ENCODE measurements at regions not wholly inside any gene's neighbourhood (a gene's known extent, or its start where the extent isn't known, plus 50 kb on each side); places are given as distances from the start of the nearest gene placed in this dataset.
A peak's percentile ranks its signal among the peaks of the same experiment; 100 is the strongest.
"Not testable (repeated sequence)": the region's sequence is repeated elsewhere in the genome, so short reads cannot be mapped to it uniquely, and the experiment has no call there.

DNA sequence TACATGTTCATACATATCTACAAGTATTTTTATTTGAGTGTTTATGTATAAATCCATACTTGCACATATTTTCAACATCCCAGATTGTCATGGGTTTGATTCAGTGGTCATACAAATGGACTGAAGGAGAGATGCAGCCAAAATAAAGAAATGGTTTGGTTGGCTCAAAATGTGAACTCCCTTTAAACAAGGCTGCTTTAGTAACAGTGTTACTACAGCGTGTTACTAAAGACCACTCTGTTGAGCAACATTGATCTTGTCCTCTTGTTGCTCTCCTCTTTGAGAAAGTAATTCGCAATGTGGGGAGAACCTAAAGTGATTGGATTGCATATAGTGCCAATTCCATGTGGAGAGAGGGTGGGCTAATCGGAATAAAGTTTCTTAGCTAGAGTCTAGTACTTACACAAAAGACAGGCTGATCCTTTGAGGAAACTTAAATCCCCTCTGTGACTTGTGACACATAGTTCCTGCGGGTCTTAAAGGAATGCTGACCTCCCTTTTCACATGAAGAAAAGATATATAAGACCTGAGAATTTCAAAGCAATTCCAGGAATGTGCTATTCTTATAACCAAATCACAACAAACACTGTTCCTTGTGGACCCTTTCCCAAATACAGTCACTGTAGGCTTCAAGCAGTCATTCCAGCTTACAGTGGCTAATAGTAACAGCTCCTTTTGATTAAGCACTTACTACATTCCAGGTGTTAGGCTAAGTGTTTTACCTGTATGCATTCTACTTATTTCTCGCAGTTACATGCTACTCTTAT is 144.3 kb downstream of the FZD1 start:
- DNase-seq, result no peak

DNA sequence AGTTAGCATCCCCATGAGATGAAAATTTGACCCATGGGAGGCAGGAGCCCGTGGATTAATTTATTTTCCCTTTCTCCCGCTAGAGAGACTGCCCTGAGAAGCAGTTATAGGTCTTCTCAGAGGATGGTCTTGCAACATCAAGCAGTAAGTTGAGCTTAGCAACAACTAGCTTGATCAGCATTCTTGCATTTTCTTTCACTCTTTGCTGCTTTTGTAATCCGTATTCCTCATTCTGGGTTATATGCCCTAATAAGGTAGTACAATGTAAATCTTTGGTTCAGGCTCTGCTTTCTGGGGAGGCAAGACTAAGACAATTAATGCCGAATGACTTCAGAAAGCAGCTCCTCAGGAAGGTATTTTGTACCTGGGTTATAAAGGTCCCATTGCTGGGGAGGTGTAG is 146.8 kb downstream of the FZD1 start:
- DNase-seq, result no peak

DNA sequence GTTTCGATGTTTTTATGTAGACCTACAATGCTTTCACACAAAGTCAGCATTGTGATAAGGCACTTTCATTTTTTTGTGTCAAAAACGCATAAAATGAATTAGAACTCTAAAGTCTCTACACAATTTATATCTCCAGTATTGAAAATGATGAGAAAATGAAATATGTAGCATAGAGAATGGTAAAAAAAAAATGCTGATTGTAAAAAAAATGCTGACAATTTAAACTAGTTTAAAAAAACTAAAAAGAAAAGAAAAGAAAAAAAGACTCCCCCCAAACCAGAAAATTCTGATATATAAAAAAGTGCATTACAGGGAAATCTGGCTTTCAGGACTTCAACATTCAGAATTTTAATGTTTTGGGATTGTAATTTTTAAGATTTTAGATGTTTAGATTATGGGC is 148.1 kb downstream of the FZD1 start:
- no peak for DNase-seq

DNA sequence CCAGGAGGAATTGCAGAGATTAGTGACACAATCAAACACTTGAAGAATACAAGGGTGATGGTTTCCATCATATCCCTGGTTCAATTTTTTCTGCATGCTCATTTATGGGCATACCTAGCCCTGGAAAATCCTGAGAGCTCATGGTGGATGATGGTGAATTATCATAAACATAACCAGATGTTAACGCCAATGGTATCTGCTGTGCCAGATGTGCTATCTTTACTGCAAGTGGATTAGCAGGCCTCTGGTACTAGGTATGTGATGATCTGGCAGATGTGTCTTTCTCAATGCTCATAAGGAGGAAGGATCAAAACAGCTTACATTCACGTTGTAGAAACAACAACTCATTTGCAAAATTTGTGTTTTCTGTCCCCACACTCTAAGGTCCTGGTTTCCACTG is 150.5 kb downstream of the FZD1 start:
- DNase-seq, result no peak

- no peak for DNase-seq
Measured at GRCh38 chr7:91416155-91416865, 152.1 kb downstream of the FZD1 start.

DNA sequence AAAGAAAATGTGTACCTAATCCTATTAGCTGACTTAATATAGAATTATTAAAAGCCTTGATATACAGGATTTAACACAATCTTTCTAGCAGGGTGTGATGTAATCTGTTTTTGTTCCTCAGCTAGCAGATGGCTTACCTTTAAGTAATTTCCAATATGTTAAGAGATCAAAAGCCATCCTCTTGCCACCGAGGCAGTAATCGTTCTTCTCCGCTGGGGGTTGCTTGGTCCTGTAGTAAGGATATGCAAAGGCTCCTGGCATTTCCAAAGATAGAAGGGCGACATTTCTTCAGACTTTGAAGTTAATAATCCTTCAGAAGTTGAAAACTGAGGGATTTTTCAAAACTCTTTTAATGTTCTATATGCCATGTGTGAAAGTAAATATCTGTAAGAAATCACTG is 156.4 kb downstream of the FZD1 start:
- no peak for DNase-seq

GRCh38 chr7:91421018-91421417 is 156.8 kb downstream of the FZD1 start:
- DNase-seq, result no peak

DNA sequence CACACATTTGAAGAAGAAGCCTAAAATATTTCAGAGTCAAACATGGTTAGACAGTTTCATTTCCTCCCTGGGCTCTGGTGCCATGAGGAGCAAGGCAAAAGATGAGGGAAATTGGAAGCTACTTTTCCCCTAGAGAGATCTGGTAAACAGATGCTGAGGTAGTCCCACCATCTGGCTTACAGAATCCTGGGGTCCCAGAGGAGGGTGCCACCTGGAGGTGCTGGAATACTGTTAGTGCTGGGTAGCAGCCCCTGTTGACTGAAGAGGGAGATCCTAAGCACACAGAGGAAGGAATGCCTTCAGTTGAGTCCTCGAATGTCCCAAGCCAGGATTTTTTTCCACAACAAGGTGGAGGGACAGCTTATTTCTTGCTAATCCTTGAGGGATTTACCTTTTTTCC is 160.1 kb downstream of the FZD1 start:
- peak; percentile 96 for DNase-seq

GRCh38 chr7:91425149-91425548 is 160.9 kb downstream of the FZD1 start:
- DNase-seq, result no peak

DNA sequence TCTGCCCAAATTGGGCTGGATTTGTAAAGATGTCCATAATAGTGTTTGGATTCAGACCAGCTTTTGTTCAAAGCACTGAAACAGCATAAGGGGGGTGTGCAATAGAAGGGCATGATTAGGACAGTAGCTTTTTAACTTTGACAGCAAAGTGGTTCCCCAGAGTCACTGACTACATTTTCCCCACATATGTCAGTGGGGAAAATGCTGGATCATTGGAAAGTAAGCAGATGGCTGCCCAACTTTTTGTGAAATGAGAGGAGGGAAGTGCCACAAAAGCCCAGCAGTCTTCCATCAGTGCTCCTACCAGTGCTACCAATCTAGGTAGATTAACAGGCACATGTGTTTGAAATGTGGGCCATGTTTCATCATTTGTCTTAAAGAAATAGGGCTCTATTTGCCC is 162.8 kb downstream of the FZD1 start:
- peak; percentile 97 for DNase-seq

GRCh38 chr7:91431601-91432000 is 167.4 kb downstream of the FZD1 start:
- DNase-seq, result no peak

- DNase-seq, result no peak
Measured at GRCh38 chr7:91434836-91435235, 170.6 kb downstream of the FZD1 start.

GRCh38 chr7:91435381-91436059 is 171.3 kb downstream of the FZD1 start:
- no peak for DNase-seq

- DNase-seq, result peak; percentile 98
Measured at GRCh38 chr7:91436655-91437054, 172.4 kb downstream of the FZD1 start.

- not testable (repeated sequence) for DNase-seq
Measured at GRCh38 chr7:91440198-91440597, 176.0 kb downstream of the FZD1 start.

DNA sequence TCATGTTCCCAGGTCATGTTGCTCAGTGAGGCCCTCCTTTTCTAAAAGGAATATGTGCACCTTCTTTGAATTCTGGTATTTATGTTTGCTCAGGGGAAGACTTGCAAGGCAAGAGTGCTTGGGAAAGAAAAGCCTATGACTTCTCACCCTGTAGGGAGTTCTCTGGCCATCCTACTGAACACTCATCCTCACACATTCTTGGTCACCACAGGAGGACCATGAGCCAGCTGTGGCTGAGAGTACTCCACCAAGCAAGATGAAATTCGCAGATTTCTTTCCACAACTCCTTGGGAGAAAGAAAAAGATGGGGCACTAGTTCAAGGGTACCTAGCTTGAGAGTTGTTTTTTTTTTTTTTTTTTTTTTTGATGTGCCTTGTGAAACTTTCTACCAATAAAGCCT is 179.6 kb downstream of the FZD1 start:
- no peak for DNase-seq

- DNase-seq, result no peak
Measured at GRCh38 chr7:91446819-91447218, 182.6 kb downstream of the FZD1 start.

- no peak for DNase-seq
Measured at GRCh38 chr7:91455411-91455810, 191.2 kb downstream of the FZD1 start.

GRCh38 chr7:91457208-91457607 is 193.0 kb downstream of the FZD1 start:
- DNase-seq, result no peak

DNA sequence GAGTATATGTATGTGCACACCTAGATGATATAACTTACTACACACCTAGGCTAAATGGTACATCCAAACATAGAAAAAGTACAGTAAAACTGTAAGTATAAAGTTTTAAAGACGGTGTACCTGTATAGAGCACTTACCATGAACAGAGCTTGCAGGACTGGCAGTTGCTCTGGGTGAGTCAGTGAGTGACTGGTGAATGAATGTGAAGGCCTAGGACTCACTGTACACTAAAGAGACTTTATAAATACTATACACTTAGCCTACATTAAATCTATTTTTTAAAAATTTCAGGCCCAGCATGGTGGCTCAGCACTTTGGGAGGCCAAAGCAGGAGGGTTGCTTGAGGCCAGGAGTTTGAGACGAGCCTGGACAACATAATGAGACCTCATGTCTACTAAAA is 195.3 kb downstream of the FZD1 start:
- no peak for DNase-seq

DNA sequence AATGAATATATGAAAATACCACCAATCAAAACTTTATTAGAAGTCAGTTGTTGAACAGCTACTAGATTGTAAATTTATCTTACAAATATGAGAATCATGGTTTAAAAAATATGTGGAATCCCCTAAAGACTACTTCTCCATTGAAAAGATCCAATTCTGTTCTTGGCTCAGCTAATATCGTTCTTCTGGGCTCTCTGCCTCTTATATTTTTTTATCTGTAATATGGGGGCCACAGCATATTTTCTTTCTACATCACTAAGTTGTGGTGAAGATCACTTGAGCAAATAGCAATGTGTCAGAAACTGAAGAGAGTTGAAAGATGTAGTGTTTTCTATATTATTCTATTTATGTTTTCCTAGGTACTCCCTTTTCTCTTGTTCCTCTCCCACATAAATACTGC is 198.1 kb downstream of the FZD1 start:
- DNase-seq, result no peak

DNA sequence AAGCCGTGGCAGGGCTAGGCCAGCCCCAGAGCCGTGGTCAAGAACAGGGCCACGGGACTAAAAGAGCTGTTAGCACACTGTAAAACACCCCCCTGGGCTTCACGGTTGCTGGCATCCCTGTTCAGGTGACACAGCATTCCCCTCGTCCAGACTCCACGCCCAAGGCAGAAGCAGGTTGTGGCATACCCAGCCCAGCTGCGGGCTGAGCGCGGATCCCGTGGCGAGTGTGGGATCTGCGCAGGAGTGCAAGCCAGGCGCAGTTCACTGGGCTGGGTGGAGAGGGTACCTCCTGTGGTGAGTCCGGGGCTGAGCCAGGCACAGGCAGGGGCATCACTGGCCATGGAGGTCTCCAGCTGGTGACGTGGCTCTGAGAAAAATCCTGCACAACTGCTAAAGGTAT is 199.1 kb downstream of the FZD1 start:
- DNase-seq, result no peak

GRCh38 chr7:91465595-91466061 is 201.4 kb downstream of the FZD1 start:
- DNase-seq, result no peak

GRCh38 chr7:91468256-91468655 is 204.0 kb downstream of the FZD1 start:
- no peak for DNase-seq
